Smooth muscle cell (in vitro differentiated cells): ENCODE measurements at regions not wholly inside any gene's neighbourhood (a gene's known extent, or its start where the extent isn't known, plus 50 kb on each side); places are given as distances from the start of the nearest gene placed in this dataset.

ENCODE experiments used
- DNase-seq: peaks from one replicate; lab custom pipeline; 2025; ENCODE audit not compliant: unreplicated experiment; lab: John Stamatoyannopoulos, UW
- H2AFZ ChIP-seq: fragments of 200-600 bp; sonication (generic); 2 replicates; pipeline ENCODE4 v1.6.0; 2016; ENCODE audit warnings: antibody characterized with exemption, low read depth, mild to moderate bottlenecking
- H3F3A ChIP-seq: fragments of 200-600 bp; sonication (generic); 2 replicates; pipeline ENCODE4 v1.6.0; 2017; ENCODE audit warnings: antibody characterized with exemption, low read depth
- H3K27ac ChIP-seq: fragments of 200-600 bp; sonication (generic); 2 replicates; pipeline ENCODE4 v1.5.1; 2016; ENCODE audit warnings: low read depth, mild to moderate bottlenecking
- H3K27me3 ChIP-seq: fragments of 200-600 bp; sonication (generic); 2 replicates; pipeline ENCODE4 v1.6.1; 2016; ENCODE audit warnings: low read depth, mild to moderate bottlenecking
- H3K36me3 ChIP-seq: fragments of 200-600 bp; sonication (generic); 2 replicates; pipeline ENCODE4 v1.5.1; 2016; ENCODE audit warnings: low read depth
- H3K4me1 ChIP-seq: fragments of 200-600 bp; sonication (generic); 2 replicates; pipeline ENCODE4 v1.5.1; 2016; ENCODE audit warnings: low read depth
- H3K4me2 ChIP-seq: fragments of 200-600 bp; sonication (generic); 2 replicates; pipeline ENCODE4 v1.6.0; 2016; ENCODE audit warnings: mild to moderate bottlenecking
- H3K4me3 ChIP-seq: fragments of 200-600 bp; sonication (generic); 2 replicates; pipeline ENCODE4 v1.5.1; 2016; ENCODE audit warnings: mild to moderate bottlenecking
- H3K79me2 ChIP-seq: fragments of 200-600 bp; sonication (generic); 2 replicates; pipeline ENCODE4 v1.6.0; 2016; ENCODE audit warnings: low read depth, mild to moderate bottlenecking
- H3K9ac ChIP-seq: fragments of 200-600 bp; sonication (generic); 2 replicates; pipeline ENCODE4 v1.6.0; 2016; ENCODE audit warnings: low read depth
- H3K9me3 ChIP-seq: fragments of 200-600 bp; sonication (generic); replicated peaks from 2 replicates; pipeline ENCODE4 v1.5.1; 2016; ENCODE audit warnings: low read depth
- H4K20me1 ChIP-seq: fragments of 200-600 bp; sonication (generic); 2 replicates; pipeline ENCODE4 v1.6.0; 2016; ENCODE audit warnings: low read depth
- WGBS: methylation state at CpG from one replicate; pipeline ENCODE4 v1.1.7; 2016; ENCODE audit warnings: low lambda C conversion rate; 5-methylcytosine and 5-hydroxymethylcytosine counted together
- TF ChIP-seq, protein P1 (sequence below): fragments of 200-600 bp; sonication (generic); IDR thresholded peaks from 2 replicates; pipeline ENCODE4 v1.5.1; 2017; ENCODE audit warnings: borderline replicate concordance, mild to moderate bottlenecking, antibody characterized with exemption; ENCODE audit not compliant: insufficient read depth, poor library complexity, severe bottlenecking

DNA sequence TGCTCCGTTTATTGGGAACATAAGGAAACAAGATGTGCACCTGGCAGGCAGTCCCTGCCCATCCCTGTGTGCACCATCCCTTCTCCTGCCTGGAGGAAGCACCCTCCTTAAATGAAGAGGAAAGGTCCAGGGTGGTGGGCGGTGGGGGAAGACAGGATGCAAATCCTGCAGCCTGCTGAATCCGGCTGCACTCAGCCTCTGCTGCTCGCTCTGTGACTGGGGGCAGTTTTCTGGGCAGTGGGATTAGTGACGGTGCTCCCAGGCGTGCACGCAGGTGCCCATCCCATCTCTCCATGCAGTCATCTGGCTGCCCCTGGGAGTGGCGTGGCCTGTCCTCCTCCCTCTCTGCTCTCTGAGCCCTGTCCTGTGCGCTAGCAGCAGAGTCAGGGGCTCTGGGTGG lies 371.3 kb upstream of the MYT1L start:
- H3K36me3 ChIP-seq = no peaks in the 10 kb centered on the region
- H3K9ac ChIP-seq = no peak overlapping the region
- peaks cover under 1% of the 10 kb centered on the region for H3K4me1 ChIP-seq
- TF ChIP-seq, protein P1, sequence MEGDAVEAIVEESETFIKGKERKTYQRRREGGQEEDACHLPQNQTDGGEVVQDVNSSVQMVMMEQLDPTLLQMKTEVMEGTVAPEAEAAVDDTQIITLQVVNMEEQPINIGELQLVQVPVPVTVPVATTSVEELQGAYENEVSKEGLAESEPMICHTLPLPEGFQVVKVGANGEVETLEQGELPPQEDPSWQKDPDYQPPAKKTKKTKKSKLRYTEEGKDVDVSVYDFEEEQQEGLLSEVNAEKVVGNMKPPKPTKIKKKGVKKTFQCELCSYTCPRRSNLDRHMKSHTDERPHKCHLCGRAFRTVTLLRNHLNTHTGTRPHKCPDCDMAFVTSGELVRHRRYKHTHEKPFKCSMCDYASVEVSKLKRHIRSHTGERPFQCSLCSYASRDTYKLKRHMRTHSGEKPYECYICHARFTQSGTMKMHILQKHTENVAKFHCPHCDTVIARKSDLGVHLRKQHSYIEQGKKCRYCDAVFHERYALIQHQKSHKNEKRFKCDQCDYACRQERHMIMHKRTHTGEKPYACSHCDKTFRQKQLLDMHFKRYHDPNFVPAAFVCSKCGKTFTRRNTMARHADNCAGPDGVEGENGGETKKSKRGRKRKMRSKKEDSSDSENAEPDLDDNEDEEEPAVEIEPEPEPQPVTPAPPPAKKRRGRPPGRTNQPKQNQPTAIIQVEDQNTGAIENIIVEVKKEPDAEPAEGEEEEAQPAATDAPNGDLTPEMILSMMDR = no peak
- WGBS = 83% methylated on average over 9 of the region's 9 CpGs
- no peaks in the 10 kb centered on the region for H4K20me1 ChIP-seq
- H3K27me3 ChIP-seq = no peaks in the 10 kb centered on the region
- H3K4me3 ChIP-seq = no peak overlapping the region
- H3F3A ChIP-seq = no peaks in the 10 kb centered on the region
- H3K9me3 ChIP-seq = no peaks in the 10 kb centered on the region
- H3K79me2 ChIP-seq = no peaks in the 10 kb centered on the region
- no peak overlapping the region for H3K4me2 ChIP-seq
- no peak for DNase-seq
- H3K27ac ChIP-seq = no peak overlapping the region
- H2AFZ ChIP-seq = no peak overlapping the region

DNA sequence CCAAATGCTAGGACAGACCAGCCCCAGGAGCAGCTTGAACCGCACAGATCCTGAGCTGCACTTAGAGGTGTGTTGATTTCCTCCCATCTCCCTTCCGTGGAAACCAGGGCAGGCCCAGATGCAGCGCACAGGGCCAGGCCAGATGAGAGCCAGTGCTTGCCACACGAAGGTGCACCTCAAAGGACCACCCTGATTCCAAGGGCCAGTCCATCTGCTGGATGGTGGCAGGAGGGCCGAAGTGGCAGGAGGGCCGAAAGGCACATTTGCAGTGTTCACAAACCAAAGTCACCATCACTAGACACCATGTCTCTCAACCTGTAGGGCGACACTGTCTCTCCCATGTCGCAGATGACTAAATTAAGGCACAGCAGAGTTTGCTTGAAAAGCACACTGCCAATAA lies 370.7 kb upstream of the MYT1L start:
- Histone ChIP-seq H3K4me3 (no peak overlapping the region), H3K27me3 (no peaks in the 10 kb centered on the region), H3K9ac (no peak overlapping the region), H3K36me3 (no peaks in the 10 kb centered on the region), H2AFZ (no peak overlapping the region), H3K4me2 (no peak overlapping the region), H3K79me2 (no peaks in the 10 kb centered on the region), H3K4me1 (no peaks in the 10 kb centered on the region), H3K27ac (no peak overlapping the region), H3K9me3 (no peaks in the 10 kb centered on the region), H3F3A (no peaks in the 10 kb centered on the region), H4K20me1 (no peaks in the 10 kb centered on the region)
- TF ChIP-seq, protein P1 = no peak
- 86% methylated on average over 8 of the region's 8 CpGs for WGBS
- no peak for DNase-seq

DNA sequence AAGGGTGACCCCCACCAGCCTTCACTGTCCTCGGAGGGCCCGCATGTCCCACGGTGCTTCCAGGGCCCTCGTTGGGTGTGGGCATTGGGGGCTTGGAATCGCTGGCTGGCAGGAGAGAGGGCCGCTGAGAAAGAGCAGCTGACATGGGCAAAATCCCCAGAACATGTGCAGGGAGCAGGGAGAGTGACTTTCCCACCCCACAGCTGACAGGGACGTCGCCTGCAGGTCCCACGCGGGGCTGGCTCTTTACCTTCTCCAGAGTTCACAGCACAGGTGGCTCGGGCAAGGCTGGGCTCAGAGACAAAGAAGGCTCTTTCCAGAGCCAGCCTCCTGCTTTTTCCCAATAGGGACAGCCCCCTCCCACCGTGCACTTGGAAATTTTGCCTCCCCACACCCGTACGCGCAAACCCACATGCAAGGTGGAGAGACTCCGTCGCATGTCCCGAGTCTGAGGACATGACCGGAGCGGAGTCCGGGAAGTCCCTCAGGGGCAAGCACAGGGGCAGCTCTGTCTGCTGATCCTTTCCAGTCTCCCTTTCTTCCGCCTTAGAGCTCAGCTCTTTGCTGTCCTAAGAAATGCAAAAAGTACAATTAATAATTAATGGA lies 370.2 kb upstream of the MYT1L start:
- no peak overlapping the region for H2AFZ ChIP-seq
- TF ChIP-seq, protein P1 = no peak
- DNase-seq = no peak
- H3K4me3 ChIP-seq = no peak overlapping the region
- no peaks in the 10 kb centered on the region for H3K27me3 ChIP-seq
- H3K36me3 ChIP-seq = no peaks in the 10 kb centered on the region
- no peak overlapping the region for H3K9ac ChIP-seq
- WGBS = 92% methylated on average over 22 of the region's 22 CpGs
- H3K27ac ChIP-seq = no peak overlapping the region
- H3K4me1 ChIP-seq = no peaks in the 10 kb centered on the region
- no peaks in the 10 kb centered on the region for H3K9me3 ChIP-seq
- H3K79me2 ChIP-seq = no peaks in the 10 kb centered on the region
- H4K20me1 ChIP-seq = no peaks in the 10 kb centered on the region
- no peak overlapping the region for H3K4me2 ChIP-seq
- H3F3A ChIP-seq = no peaks in the 10 kb centered on the region

DNA sequence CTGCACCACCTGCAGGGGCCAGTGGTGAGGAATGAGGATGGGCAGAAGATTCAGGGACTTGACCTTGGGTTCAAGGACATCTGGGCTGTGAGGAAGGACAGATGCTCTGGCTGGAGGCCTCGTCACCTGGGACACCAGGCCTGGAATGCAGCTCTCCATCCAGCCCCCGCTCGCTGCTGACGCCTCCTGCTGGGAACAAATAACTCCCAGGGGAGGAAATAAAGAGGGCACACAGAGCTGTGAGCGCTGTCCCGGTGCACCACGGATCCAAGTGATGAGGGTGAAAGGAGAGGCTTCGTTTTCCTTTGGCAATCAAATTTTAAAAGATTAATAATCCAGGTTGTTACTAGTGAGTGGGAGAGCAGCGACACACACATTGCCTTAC lies 368.0 kb upstream of the MYT1L start:
- H3K27ac ChIP-seq = no peak overlapping the region
- H4K20me1 ChIP-seq = no peaks in the 10 kb centered on the region
- H3K9ac ChIP-seq = no peak overlapping the region
- H3F3A ChIP-seq = no peaks in the 10 kb centered on the region
- no peaks in the 10 kb centered on the region for H3K4me1 ChIP-seq
- no peak overlapping the region for H3K4me2 ChIP-seq
- DNase-seq = no peak
- TF ChIP-seq, protein P1 = no peak
- H3K36me3 ChIP-seq = no peaks in the 10 kb centered on the region
- no peaks in the 10 kb centered on the region for H3K27me3 ChIP-seq
- WGBS = 58% methylated on average over 9 of the region's 9 CpGs
- no peak overlapping the region for H3K4me3 ChIP-seq
- H3K79me2 ChIP-seq = no peaks in the 10 kb centered on the region
- H2AFZ ChIP-seq = no peak overlapping the region
- no peaks in the 10 kb centered on the region for H3K9me3 ChIP-seq
